GM19455 (cell line): ENCODE measurements at regions not wholly inside any gene's neighbourhood (a gene's known extent, or its start where the extent isn't known, plus 50 kb on each side); places are given as distances from the start of the nearest gene placed in this dataset.
"Not testable (repeated sequence)": the region's sequence is repeated elsewhere in the genome, so short reads cannot be mapped to it uniquely, and the experiment has no call there.

Experiments used
- ATAC-seq: cut with Tn5 transposase; IDR thresholded peaks from one replicate; pipeline ENCODE4 v1.9.1; 2021; ENCODE audit not compliant: unreplicated experiment

GRCh38 chr5:52255308-52255707 lies 532.4 kb upstream of the ITGA1 start:
- no peak for ATAC-seq

DNA sequence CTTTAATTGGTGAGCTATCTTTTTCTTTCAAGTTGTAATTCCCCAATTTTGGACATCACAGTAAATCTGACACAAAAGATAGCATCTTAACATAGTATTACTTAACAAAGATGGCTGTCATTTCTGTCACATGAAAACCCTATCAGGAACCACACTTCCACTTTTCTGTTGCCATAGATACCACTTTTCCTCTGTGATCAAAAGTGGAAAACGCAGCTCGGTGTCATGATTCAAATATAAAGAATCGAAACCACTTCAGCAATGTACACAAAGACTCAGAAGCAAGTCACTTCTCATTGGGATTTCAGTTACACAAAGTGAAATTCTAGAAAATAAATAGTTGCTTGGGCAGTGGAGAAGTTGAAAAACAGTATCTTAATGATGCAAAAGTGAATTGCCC lies 524.9 kb upstream of the ITGA1 start:
- no peak for ATAC-seq

GRCh38 chr5:52269401-52269800 lies 518.3 kb upstream of the ITGA1 start:
- no peak for ATAC-seq

GRCh38 chr5:52269859-52270258 lies 517.9 kb upstream of the ITGA1 start:
- ATAC-seq, result no peak

GRCh38 chr5:52275639-52276038 lies 512.1 kb upstream of the ITGA1 start:
- ATAC-seq, result no peak

GRCh38 chr5:52277101-52277500 lies 510.6 kb upstream of the ITGA1 start:
- no peak for ATAC-seq

- no peak for ATAC-seq
Measured at GRCh38 chr5:52282647-52283046, 505.1 kb upstream of the ITGA1 start.

GRCh38 chr5:52283221-52283620 lies 504.5 kb upstream of the ITGA1 start:
- no peak for ATAC-seq

DNA sequence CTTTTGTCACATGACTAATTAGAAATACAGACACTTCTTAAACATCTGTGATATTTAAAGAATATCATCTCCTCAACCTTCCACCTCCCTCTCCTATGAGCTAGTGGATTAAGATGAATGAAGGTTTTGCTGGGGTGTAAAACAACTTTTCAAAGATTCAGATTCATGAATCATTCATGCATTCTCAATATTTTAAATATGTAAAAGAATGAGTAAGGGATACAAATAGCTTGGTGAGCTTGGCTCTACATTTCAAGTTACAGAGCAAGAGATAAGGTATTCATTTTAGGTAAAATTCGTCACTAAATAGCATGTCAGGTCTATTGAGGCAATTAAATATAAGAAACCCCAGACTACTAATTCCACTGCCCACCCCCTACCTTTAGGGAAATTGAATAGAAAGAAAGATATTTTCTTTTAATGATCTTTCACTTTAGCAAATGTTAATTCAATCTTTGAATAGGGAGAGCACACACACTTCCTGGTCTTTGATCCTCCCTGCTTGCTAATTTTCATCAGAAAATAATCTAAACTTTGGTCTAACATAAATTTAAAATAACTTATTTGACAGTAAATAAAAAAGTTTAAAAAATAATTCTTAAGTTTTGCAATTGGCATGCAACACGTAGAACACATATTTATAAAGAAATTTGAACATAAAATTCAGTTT lies 486.9 kb upstream of the ITGA1 start:
- no peak for ATAC-seq

GRCh38 chr5:52304816-52305215 lies 482.9 kb upstream of the ITGA1 start:
- ATAC-seq, result not testable (repeated sequence)

GRCh38 chr5:52328220-52328806 lies 459.4 kb upstream of the ITGA1 start:
- no peak for ATAC-seq

- no peak for ATAC-seq
Measured at GRCh38 chr5:52331725-52332124, 456.0 kb upstream of the ITGA1 start.

DNA sequence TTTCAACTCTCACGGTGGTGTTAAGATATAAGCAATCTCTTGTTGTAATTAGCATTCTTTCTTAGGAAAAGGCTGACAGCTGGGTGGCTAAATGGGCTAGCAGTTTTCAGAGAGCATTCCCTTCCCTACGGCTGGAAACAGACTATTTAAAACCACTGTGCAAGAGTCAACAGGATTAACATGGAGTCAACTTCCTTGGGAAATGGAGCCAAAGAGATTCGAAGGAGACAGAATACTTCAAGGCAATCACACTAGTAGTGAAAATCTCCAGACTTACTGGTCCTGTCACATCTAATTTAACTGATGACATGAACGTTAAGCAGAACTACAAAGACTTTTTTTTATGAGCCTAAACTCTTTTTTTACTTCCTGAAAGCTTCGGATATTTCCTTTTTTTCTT lies 453.3 kb upstream of the ITGA1 start:
- no peak for ATAC-seq

GRCh38 chr5:52339285-52339684 lies 448.4 kb upstream of the ITGA1 start:
- ATAC-seq, result no peak

- ATAC-seq, result no peak
Measured at GRCh38 chr5:52342361-52342760, 445.4 kb upstream of the ITGA1 start.

- no peak for ATAC-seq
Measured at GRCh38 chr5:52356311-52356918, 431.3 kb upstream of the ITGA1 start.

- no peak for ATAC-seq
Measured at GRCh38 chr5:52359261-52359660, 428.5 kb upstream of the ITGA1 start.

DNA sequence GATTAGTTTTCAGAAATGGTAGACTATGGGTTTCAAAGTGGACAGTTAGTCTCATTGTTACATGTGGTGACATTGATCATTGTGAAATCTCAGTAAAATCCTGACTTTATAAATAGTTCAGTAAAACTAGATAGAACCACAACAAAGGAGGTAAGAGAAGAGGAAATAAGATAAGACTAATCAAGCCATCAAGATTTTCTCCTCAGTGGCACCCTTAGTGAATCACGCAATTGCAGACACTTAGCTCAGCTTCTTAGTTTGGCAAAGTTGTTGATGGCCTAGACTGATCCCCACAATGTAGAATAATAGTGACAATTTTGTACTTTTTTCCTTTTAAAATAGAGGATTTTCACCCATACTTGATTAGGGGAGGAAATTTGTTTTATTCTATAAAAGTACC lies 426.7 kb upstream of the ITGA1 start:
- no peak for ATAC-seq

- no peak for ATAC-seq
Measured at GRCh38 chr5:52374286-52374685, 413.4 kb upstream of the ITGA1 start.

GRCh38 chr5:52375969-52376368 lies 411.7 kb upstream of the ITGA1 start:
- no peak for ATAC-seq

DNA sequence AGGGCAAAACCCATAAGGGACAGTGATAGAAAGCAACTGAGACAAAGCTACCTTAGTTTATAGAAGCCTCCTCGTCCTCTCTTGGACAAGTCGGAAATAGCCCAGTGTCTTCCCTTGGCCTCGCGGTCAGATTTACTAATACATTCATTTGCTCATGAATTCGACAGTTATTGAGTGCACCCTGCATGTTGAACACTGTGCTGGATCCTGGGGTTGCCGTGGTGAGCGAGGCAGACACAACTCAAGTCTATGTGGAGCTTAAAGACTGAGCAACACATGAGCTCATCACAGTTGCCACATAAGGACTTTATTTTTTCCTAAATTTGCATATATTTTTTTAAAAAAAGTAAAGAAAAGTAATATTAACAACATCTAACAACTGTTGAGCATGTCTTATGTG lies 411.1 kb upstream of the ITGA1 start:
- no peak for ATAC-seq

GRCh38 chr5:52378237-52378636 lies 409.5 kb upstream of the ITGA1 start:
- no peak for ATAC-seq

GRCh38 chr5:52388349-52388748 lies 399.4 kb upstream of the ITGA1 start:
- ATAC-seq, result no peak
